ENCODE measurements at regions not wholly inside any gene's neighbourhood (a gene's known extent, or its start where the extent isn't known, plus 50 kb on each side); places are given as distances from the start of the nearest gene placed in this dataset.

DNA sequence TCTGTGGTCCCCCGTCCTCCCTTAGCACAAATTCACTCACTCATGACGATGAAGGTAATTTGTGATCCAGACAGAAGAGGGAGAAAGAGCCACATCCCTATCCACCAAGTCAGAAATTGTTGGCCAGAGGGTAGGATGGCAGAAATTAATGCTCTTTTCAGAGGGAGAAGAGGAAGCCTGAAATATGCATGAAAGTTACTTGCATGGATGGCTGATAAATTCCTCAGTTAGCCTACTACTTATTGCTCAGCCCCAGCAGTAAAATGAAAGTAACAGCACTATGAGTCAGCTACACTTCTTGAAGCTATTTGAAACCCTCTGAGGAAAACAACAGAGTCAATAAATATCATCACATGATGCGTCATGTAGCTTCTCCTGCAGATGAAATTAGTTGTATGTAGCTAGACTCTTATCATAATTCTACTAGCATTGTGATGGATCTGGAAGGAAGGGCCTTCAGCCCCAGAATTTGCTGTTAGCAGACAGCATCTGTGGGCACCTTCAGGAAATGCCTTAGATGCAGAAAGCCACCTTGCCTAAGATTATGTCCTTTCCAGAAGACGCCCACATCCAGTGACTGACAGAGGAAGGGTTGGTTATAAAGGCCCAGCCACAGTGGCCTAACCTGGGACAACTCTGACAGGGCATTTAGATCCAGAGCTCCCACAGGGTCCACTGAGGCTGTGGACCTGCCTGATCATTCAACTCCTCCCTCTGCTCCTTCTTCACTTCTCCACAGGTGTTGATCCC is 81.2 kb upstream of the CCDC112 start:
- no peak for DNase-seq (ENCODE audit: low read depth, low spot score)

DNA sequence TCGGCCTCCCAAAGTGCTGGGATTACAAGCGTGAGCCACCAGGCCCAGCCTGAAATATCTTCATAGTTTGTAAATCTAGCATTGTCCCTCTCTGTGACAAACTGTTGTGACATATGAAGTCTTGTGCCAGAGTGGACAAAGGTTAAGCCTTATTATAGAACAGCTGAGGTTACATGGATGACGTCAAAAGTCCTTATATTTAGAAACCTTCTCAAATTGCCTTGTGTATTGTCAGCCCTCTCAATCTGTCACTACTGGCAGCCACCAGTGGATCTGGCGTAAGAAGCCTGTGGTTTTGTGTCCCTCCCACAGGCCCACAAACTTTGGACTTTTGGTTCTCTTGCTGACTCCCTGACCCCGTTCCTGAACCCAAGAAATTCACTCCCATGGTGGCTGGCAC is 79.4 kb upstream of the CCDC112 start:
- no peak for DNase-seq (ENCODE audit: low read depth, low spot score)

DNA sequence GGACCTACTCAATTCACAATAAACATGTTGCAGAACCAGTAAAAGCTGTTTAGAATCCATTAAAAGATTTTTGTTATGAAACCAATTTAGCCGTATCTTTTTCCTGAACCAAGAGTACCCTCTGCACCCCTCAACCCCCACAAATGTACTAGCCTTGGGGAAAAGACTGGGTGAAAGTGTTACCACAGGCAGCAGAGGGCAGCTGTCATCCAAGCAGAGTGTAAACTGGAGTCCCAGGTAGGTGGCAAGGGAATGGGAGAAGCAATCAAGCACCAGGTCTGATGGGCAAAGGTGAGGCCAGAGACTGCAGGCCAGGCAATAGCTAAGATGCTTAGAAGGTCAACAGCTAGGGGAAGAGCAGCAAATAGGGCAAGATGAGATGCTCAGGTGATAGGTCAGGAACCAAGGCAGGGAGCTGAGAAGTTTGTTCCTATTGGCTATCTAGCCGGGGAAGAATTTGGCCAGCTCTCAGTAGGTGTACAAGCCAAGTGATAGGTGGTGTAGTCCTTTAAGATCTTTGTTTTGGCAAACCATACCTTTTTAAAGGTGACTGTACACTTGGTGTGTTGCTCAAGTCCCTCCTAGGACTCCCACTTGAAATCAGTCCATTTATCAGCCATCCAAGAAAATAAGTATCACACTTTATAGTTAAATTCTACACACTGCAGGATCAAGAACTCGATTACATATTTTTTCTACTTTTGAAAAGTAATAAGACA is 77.8 kb upstream of the CCDC112 start:
- no peak for DNase-seq (ENCODE audit: low read depth, low spot score)

DNA sequence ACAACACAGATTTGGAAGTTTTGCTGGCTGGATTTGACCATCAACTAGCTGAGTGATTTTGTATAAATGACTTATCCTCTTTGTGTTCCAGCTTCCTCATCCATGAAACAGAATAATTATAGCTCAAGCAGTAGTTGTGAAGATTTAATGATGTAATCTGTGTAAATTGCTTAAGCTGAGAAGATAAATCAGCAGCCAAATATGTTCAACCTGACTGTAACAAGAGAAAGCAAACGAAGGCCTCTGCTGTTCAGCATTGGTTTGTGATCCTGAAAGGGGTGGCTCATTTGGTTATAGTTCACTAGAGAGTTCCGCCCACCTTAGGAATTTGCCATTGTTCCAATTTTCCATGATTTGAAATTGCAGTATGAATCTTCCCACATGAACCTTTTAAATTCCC is 75.7 kb upstream of the CCDC112 start:
- no peak for DNase-seq (ENCODE audit: low read depth, low spot score)

GRCh38 chr5:115369430-115370144 is 73.1 kb upstream of the CCDC112 start:
- DNase-seq (ENCODE audit: low read depth, low spot score) = no peak

DNA sequence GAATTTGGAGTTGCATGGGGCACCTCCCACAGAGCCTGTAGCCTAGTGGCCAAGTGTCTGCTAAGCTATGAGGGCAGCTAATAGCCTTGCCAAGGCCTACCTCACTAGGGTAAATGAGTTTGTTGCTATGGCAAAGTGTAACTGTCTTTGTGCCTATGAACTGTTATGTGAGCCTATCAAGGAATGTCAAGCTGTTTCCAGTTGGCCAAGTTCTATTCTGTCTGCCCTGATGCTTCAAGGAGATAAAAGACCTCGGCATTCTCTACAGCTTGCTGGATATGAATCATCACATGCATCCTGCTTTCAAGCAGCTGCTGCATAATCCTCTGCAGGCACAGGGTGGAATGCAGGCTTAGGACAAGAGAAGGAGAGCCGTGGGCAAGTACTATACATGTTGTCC is 69.8 kb upstream of the CCDC112 start:
- DNase-seq (ENCODE audit: low read depth, low spot score) = peak; percentile 99

- DNase-seq (ENCODE audit: low read depth, low spot score) = no peak
Measured at GRCh38 chr5:115363879-115364278, 67.4 kb upstream of the CCDC112 start.

DNA sequence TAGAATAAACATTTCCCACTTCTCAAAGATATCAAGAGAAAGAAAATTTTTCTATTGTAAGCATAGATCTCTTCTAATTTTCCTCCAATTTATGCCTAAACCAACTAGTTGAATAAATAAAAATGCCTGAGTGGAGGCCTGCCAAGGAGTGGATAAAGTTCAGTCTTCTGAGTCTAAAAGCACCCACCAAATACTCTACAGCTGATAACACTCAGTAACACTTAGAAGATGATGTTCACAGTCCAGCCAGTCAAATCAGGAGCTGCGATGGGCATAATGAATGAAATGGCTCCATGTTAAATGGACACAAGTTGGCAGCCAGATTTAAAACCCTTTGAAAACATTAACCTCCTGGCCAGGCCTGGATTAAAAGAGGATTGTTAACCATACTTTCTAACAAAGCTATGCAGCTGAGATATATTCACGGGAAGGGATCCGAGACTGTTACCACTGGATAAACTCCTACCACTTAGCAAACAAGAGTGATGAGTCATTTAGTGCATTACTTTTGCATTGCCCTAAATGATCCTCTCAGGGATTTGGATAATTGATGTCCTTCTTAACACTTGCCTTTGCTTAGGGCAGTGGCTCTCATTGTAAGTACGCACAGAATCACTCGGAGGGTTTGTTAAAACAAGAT is 63.7 kb upstream of the CCDC112 start:
- no peak for DNase-seq (ENCODE audit: low read depth, low spot score)

DNA sequence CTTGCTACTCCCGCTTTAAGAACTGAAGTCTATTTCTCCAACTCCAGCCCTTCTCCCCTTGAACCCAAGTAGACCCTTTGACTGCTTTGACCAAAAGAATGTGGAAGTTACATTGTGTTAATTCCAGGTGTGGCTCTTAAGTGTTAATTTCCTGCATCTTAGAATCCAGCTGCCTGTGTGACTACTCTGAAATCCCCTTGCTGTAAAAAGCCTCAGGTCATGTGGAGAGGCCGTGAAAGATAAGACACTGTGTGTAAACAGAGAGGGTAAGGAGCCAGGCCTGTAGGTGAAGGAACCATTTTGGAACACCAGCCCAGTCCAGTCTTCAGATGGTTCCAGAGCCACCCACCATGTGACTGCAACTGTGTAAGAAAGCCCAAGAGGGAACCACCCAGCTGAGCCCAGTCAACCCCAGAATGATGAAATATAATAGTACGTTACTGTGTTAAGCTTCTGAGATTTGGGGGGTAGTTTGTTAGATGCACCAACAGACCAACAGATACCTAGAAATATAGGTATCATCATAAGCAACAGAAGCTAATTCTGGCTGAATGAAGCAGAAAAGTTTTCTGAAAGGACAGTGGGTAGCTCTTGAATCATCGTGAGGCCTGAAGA is 59.4 kb upstream of the CCDC112 start:
- DNase-seq (ENCODE audit: low read depth, low spot score) = no peak

- DNase-seq (ENCODE audit: low read depth, low spot score) = no peak
Measured at GRCh38 chr5:115355095-115355494, 58.6 kb upstream of the CCDC112 start.

DNA sequence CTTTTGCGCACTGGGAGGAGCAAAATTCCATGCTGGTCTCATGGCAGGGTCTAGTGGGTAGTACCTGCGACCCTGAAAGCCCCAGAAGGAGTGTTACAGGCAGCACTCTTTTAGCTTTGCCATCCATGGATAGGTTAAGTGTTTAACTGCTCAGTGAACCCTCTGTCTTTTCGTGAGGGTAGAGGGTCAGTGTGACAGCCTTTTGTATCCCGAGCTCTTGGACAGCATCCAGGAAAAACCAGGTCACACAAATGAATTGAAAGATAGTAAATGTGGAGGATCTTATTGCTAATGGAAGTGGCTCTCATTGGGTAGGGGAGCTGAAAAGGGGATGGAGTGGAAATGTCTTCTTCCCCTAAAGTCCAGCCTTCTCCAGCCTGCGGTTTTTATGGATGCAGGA is 57.8 kb upstream of the CCDC112 start:
- DNase-seq (ENCODE audit: low read depth, low spot score) = no peak

- DNase-seq (ENCODE audit: low read depth, low spot score) = no peak
Measured at GRCh38 chr5:115352571-115352970, 56.1 kb upstream of the CCDC112 start.

DNA sequence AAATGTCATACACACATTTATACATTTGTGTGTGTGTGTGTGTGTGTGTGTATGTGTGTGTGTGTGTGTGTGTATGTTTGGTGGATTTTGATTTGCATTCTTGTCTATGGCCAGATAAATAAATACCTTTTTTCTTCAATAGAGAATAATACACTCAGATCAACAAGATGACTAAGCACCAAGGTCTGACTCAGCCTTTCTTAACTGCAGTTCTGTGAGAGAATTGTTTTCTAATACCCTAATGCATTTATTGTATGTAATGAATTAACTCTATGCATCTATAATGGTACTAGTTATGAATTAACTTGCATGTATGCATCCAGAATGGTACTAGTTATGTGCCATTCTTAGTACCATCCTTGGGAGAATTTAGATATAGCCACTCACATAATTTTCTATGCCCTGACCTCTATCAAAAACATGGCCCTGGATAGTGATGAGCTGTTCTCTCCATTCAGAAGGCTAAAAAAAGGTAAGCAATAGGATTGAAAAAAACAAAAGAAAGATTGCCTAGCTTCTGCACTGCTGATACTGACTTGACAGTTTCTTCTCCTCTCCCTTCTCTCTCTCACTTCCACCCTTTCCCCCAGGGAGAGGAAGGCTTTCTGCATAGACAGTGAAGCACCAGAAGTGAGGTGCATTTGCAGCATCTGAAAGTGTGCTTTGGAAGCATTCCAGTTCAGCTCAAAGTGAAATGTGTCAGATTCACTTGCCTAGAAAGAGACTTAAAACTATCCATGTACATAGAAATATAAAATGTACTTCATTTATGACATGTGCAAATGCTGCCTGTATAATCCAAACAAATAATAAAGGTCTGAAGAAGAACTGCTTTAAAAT is 55.1 kb upstream of the CCDC112 start:
- peak; percentile 35 for DNase-seq (ENCODE audit: low read depth, low spot score)

- no peak for DNase-seq (ENCODE audit: low read depth, low spot score)
Measured at GRCh38 chr5:115350894-115351293, 54.4 kb upstream of the CCDC112 start.

DNA sequence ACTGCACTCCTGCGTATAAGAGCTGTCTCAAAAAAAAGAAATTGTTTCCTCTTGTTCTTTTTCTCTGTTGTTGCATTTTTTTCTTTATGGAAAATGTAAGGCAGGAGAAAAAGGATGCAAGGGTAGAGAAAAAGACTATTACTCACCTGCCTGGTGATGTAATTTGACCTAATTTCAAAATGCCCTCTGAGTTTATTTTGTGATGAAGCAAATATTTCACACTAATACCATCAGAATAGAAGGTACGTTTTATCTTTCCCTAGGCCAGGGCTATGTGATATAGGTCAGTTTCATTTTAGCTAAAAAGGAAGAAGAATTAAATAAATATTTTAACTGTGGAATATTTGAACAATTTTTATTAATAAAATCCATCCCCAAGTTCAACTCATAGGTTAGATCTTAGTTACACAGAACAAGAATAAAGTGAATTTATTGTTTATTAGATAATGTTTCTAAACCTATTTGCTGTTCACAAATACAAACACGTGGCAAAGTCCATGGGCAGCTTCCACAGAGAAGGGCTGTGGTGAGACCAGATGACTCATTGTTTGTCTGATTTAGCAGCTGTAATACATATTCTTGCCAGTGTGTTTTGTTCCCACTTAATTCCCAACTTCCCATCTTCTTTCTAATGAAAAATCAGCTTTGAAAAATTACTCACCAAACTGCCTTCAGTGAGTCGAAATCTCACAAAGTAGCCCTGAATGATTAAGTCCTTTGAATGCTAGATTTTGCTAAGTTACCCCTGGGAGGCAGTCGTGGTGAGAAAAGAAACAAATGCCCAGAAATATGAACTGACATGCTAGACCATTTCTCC is 52.8 kb upstream of the CCDC112 start:
- peak; percentile 69 for DNase-seq (ENCODE audit: low read depth, low spot score)

- DNase-seq (ENCODE audit: low read depth, low spot score) = no peak
Measured at GRCh38 chr5:115348175-115348574, 51.7 kb upstream of the CCDC112 start.
